Endodermal cell (in vitro differentiated cells): ENCODE measurements at regions not wholly inside any gene's neighbourhood (a gene's known extent, or its start where the extent isn't known, plus 50 kb on each side); places are given as distances from the start of the nearest gene placed in this dataset.

Experiments
- DNase-seq: peaks from one replicate; pipeline ENCODE4 v3.0.0-alpha.2; 2017
- H3K27ac ChIP-seq: 2 replicates; pipeline ENCODE4 v1.5.1; 2013; ENCODE audit warnings: mild to moderate bottlenecking, low read depth, low read length, moderate library complexity
- H3K27me3 ChIP-seq: 2 replicates; pipeline ENCODE4 v1.6.1; 2013; ENCODE audit warnings: mild to moderate bottlenecking, low read length, moderate library complexity; ENCODE audit not compliant: insufficient read depth, control insufficient read depth, poor library complexity, severe bottlenecking
- H3K36me3 ChIP-seq: 2 replicates; pipeline ENCODE4 v1.7.0; 2013; ENCODE audit warnings: mild to moderate bottlenecking, low read length, moderate library complexity; ENCODE audit not compliant: control insufficient read depth, insufficient read depth
- H3K4me1 ChIP-seq: one replicate; pipeline ENCODE4 v1.7.0; 2013; ENCODE audit warnings: low read length; ENCODE audit not compliant: control insufficient read depth, insufficient read depth
- H3K4me3 ChIP-seq: 2 replicates; pipeline ENCODE4 v1.5.1; 2013; ENCODE audit warnings: mild to moderate bottlenecking, low read length, moderate library complexity
- H3K9ac ChIP-seq: 2 replicates; pipeline ENCODE4 v1.6.1; 2013; ENCODE audit warnings: mild to moderate bottlenecking, low read length, moderate library complexity; ENCODE audit not compliant: poor library complexity, severe bottlenecking; ENCODE audit errors: extremely low read depth
- H3K9me3 ChIP-seq: 2 replicates; pipeline ENCODE4 v1.6.1; 2013; ENCODE audit warnings: mild to moderate bottlenecking, low read length, moderate library complexity; ENCODE audit not compliant: control insufficient read depth
- H3K27ac Mint-ChIP-seq: 2 replicates; pipeline ENCODE4 v1.8.0; 2020; ENCODE audit warnings: mixed read lengths
- H3K27me3 Mint-ChIP-seq: 2 replicates; pipeline ENCODE4 v1.8.0; 2021; ENCODE audit warnings: mild to moderate bottlenecking, mixed read lengths; ENCODE audit not compliant: insufficient read depth
- H3K36me3 Mint-ChIP-seq: 2 replicates; pipeline ENCODE4 v1.8.0; 2020; ENCODE audit warnings: low read depth, mixed read lengths
- H3K4me1 Mint-ChIP-seq: 2 replicates; pipeline ENCODE4 v1.8.0; 2020; ENCODE audit warnings: mixed read lengths
- H3K4me3 Mint-ChIP-seq: 2 replicates; pipeline ENCODE4 v1.8.0; 2020; ENCODE audit warnings: mild to moderate bottlenecking, moderate library complexity, mixed read lengths
- H3K9me3 Mint-ChIP-seq: 2 replicates; pipeline ENCODE4 v1.8.0; 2020; ENCODE audit warnings: mild to moderate bottlenecking, mixed read lengths
- WGBS, 2 experiments: methylation state at CpG; one replicate each; pipeline versions ENCODE4 v1.1.5 to v1.1.7; 2013; ENCODE audit warnings: missing lambda C conversion rate in 2 of 2, mixed read lengths in 1 of 2; ENCODE audit not compliant: insufficient coverage in 1 of 2, insufficient read length in 1 of 2; 5-methylcytosine and 5-hydroxymethylcytosine counted together
- TF ChIP-seq, protein P1 (sequence below): fragments of 200-600 bp; sonication (generic); conservative IDR thresholded peaks from 2 replicates; pipeline ENCODE4 v1.5.0; 2021; ENCODE audit warnings: antibody characterized with exemption, mild to moderate bottlenecking

DNA sequence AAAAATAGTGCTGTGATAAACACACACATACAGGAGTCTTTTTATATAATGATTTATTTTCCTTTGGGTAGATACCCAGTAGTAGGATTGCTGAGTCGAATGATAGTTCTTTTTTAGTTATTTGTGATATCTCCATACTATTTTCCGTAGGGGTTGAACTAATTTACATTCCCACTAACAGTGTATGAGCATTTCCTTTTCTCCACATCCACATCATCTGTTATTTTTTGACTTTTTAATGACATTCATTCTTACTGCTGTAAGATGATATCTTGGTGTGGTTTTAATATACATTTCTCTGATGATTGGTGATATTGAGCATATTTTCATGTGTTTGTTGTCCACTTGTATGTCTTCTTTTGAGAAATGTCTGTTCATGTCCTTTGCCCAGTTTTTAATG, 78.3 kb downstream of the NIBAN1 start:
- Histone ChIP-seq H3K27ac (no peak overlapping the region), H3K4me1 (peaks cover 7% of the 10 kb centered on the region), H3K4me3 (no peak overlapping the region), H3K36me3 (no peaks in the 10 kb centered on the region), H3K9me3 (no peaks in the 10 kb centered on the region), H3K9ac (no peak overlapping the region), H3K27me3 (no peaks in the 10 kb centered on the region)
- Mint-ChIP-seq H3K4me1 (peaks cover 22% of the 10 kb centered on the region), H3K27ac (no peak overlapping the region), H3K9me3 (no peaks in the 10 kb centered on the region), H3K36me3 (no peaks in the 10 kb centered on the region), H3K27me3 (no peaks in the 10 kb centered on the region), H3K4me3 (no peak overlapping the region)
- no peak for DNase-seq
- no CpG with 5 or more reads among the region's 2 CpGs for WGBS, 2 experiments
- TF ChIP-seq, protein P1, sequence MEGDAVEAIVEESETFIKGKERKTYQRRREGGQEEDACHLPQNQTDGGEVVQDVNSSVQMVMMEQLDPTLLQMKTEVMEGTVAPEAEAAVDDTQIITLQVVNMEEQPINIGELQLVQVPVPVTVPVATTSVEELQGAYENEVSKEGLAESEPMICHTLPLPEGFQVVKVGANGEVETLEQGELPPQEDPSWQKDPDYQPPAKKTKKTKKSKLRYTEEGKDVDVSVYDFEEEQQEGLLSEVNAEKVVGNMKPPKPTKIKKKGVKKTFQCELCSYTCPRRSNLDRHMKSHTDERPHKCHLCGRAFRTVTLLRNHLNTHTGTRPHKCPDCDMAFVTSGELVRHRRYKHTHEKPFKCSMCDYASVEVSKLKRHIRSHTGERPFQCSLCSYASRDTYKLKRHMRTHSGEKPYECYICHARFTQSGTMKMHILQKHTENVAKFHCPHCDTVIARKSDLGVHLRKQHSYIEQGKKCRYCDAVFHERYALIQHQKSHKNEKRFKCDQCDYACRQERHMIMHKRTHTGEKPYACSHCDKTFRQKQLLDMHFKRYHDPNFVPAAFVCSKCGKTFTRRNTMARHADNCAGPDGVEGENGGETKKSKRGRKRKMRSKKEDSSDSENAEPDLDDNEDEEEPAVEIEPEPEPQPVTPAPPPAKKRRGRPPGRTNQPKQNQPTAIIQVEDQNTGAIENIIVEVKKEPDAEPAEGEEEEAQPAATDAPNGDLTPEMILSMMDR = no peak

GRCh38 chr1:184895086-184895485, 79.2 kb downstream of the NIBAN1 start:
- H3K4me1 Mint-ChIP-seq = peaks cover 25% of the 10 kb centered on the region
- Histone ChIP-seq H3K36me3 (no peaks in the 10 kb centered on the region), H3K9ac (no peak overlapping the region), H3K4me1 (peaks cover 16% of the 10 kb centered on the region), H3K27ac (no peak overlapping the region), H3K4me3 (no peak overlapping the region), H3K9me3 (no peaks in the 10 kb centered on the region), H3K27me3 (no peaks in the 10 kb centered on the region)
- H3K9me3 Mint-ChIP-seq = no peaks in the 10 kb centered on the region
- no peaks in the 10 kb centered on the region for H3K36me3 Mint-ChIP-seq
- H3K4me3 Mint-ChIP-seq = no peak overlapping the region
- H3K27me3 Mint-ChIP-seq = no peaks in the 10 kb centered on the region
- H3K27ac Mint-ChIP-seq = no peak overlapping the region
- TF ChIP-seq, protein P1 = no peak
- 65 to 89% methylated on average over 2 of the region's 2 CpGs for WGBS, 2 experiments
- no peak for DNase-seq

DNA sequence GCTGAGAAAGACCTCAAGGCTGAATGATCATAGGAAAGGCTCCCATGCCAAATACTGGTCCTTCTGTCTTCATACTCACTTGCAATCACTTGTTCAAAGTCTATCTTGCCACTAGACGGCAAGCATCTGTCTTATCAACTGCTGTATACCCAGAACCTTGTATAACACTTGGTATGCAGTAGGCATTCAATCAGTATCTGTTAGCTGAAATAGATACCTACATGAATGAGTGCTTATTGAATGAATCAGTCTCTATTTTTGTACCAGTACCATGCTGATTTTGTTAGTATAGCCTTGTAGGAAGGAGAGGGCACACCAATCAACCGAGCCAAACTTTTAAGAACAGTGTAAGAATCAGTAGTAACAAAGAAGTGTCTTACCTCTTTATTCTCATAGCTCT, 80.6 kb downstream of the NIBAN1 start:
- Mint-ChIP-seq H3K27me3 (no peaks in the 10 kb centered on the region), H3K27ac (no peak overlapping the region)
- 91% methylated on average over 2 of the region's 2 CpGs; no CpG with 5 or more reads in 1 of the 2 experiments for WGBS, 2 experiments

More for the DNA sequence above, 80.6 kb downstream of the NIBAN1 start:
- no peak for DNase-seq
- TF ChIP-seq, protein P1 = no peak
- Histone ChIP-seq H3K36me3 (no peaks in the 10 kb centered on the region), H3K9me3 (no peaks in the 10 kb centered on the region), H3K4me3 (no peak overlapping the region), H3K27ac (no peak overlapping the region), H3K27me3 (no peaks in the 10 kb centered on the region), H3K4me1 (peaks cover 16% of the 10 kb centered on the region), H3K9ac (no peak overlapping the region)
- Mint-ChIP-seq H3K4me1 (peaks cover 25% of the 10 kb centered on the region), H3K4me3 (no peak overlapping the region), H3K36me3 (no peaks in the 10 kb centered on the region), H3K9me3 (no peaks in the 10 kb centered on the region)
